ENCODE measurements at regions not wholly inside any gene's neighbourhood (a gene's known extent, or its start where the extent isn't known, plus 50 kb on each side); places are given as distances from the start of the nearest gene placed in this dataset.

- no peak for DNase-seq
Measured at GRCh38 chr1:5765997-5766913, 226.0 kb downstream of the NPHP4 start.

GRCh38 chr1:5765483-5765882 lies 226.7 kb downstream of the NPHP4 start:
- no peak for DNase-seq

GRCh38 chr1:5764959-5765358 lies 227.3 kb downstream of the NPHP4 start:
- DNase-seq = no peak

- no peak for DNase-seq
Measured at GRCh38 chr1:5764464-5764863, 227.8 kb downstream of the NPHP4 start.

- DNase-seq = no peak
Measured at GRCh38 chr1:5763696-5764370, 228.4 kb downstream of the NPHP4 start.

GRCh38 chr1:5758859-5759578 lies 233.2 kb downstream of the NPHP4 start:
- DNase-seq = peak; percentile 12

- no peak for DNase-seq
Measured at GRCh38 chr1:5758000-5758858, 234.0 kb downstream of the NPHP4 start.

GRCh38 chr1:5757187-5757805 lies 234.9 kb downstream of the NPHP4 start:
- DNase-seq = peak; percentile 1

GRCh38 chr1:5756434-5757186 lies 235.6 kb downstream of the NPHP4 start:
- peak; percentile 3 for DNase-seq

GRCh38 chr1:5755552-5756125 lies 236.6 kb downstream of the NPHP4 start:
- no peak for DNase-seq

- DNase-seq = no peak
Measured at GRCh38 chr1:5754817-5755551, 237.2 kb downstream of the NPHP4 start.

- DNase-seq = peak; percentile 5
Measured at GRCh38 chr1:5753549-5754421, 238.4 kb downstream of the NPHP4 start.

GRCh38 chr1:5752746-5753548 lies 239.3 kb downstream of the NPHP4 start:
- DNase-seq = peak; percentile 9

GRCh38 chr1:5751833-5752745 lies 240.1 kb downstream of the NPHP4 start:
- DNase-seq = peak; percentile 8

- DNase-seq = peak; percentile 38
Measured at GRCh38 chr1:5751163-5751540, 241.1 kb downstream of the NPHP4 start.

GRCh38 chr1:5750186-5751162 lies 241.8 kb downstream of the NPHP4 start:
- DNase-seq = peak; percentile 9

All from femur (tissue), 1 donor.